B cell (primary cell): ENCODE measurements at regions not wholly inside any gene's neighbourhood (a gene's known extent, or its start where the extent isn't known, plus 50 kb on each side); places are given as distances from the start of the nearest gene placed in this dataset.

ENCODE experiments used
- CTCF ChIP-seq: fragments of 200-600 bp; IDR thresholded peaks from one replicate; pipeline ENCODE4 v1.8.0; 2022; ENCODE audit warnings: antibody characterized with exemption, mild to moderate bottlenecking
- EZH2 ChIP-seq: IDR thresholded peaks from 2 replicates; pipeline ENCODE4 v1.6.1; 2012; ENCODE audit warnings: borderline replicate concordance, low read depth, mild to moderate bottlenecking, moderate library complexity, low read length; ENCODE audit not compliant: insufficient read depth, poor library complexity, severe bottlenecking

- TF ChIP-seq CTCF (no peak), EZH2 (no peak)
Measured at GRCh38 chr4:77236806-77237205, 79.8 kb downstream of the CCNG2 start.
